HCEC 1CT (cell line): ENCODE measurements at regions not wholly inside any gene's neighbourhood (a gene's known extent, or its start where the extent isn't known, plus 50 kb on each side); places are given as distances from the start of the nearest gene placed in this dataset.
"Not testable (repeated sequence)": the region's sequence is repeated elsewhere in the genome, so short reads cannot be mapped to it uniquely, and the experiment has no call there.

Source experiments
- DNase-seq: peaks from one replicate; pipeline ENCODE4 v3.0.0-alpha.2; 2017

DNA sequence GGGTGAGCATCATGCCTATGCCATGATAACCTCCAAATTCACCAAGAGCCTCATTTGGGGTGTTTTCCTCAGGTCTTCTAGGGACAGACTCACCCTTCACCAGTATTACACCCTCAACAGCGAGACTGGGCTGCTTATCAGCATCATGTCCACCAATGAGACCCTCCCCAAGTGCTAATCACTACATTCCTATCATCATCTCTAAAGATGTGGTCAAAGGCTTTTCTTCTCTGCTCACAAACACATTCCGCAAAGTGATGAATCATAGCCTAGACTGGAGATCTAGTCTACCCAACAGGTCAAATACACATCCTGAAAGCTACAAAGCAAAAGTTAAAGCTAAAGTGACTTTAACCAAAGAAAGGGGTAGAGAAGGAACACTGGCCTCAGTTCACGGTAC, 75.3 kb upstream of the C7orf33 start:
- DNase-seq, result no peak

DNA sequence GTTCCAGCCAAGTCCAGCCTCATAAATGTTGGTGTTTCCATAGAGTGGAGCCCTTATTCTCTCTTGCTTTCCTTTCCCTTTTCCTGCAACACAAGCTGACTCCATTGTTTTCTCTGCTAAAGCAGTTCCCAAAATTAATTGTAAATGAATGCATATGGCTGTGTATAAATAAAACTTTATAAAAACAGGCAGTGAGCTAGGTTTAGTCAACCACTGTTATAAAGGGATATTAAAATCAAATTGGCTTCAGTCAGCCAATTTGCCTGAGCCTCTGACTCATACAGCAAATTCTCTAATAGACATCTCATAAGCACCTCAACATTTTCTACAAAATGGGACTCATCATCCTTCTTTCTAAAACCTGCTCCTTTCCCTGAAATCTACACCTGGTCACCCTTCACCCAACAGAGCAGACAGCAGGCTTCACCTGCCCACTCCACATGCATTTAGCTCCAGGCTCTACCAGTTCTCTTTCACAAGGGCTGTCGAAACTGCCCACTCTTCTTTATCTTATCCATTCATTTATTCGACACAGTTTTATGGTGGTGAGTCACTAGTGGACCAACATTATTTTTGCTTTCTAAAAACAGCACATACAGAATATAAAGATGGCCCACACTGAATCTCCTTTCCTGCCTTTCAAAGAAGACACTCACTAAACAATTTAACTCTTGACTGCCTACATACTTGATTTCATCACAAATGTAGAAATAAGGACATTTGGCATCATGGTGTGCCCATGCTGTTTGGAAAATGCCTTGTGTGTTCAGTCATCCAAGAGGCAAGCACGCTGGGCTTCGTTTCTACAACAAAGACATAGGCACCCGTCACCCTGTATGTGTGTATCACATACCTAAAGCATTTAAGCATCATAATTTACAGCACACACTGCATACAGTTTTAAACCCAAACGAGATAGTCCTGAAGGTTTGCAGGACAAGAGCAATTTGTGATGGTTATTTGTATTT, 74.6 kb upstream of the C7orf33 start:
- DNase-seq, result no peak

DNA sequence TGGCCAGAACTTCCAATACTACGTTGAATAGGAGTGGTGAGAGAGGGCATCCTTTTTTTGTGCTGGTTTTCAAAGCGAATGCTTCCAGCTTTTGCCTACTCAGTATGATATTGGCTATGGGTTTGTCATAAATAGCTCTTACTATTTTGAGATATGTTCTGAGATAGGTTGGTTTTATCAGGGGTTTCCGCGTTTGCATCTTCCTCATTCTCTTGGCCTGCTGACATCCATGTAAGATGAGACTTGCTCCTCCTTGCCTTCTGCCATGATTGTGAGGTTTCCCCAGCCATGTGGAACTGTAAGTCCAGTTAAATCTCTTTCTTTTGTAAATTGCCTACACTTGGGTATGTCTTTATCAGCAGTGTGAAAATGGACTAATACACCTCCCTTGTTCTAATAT, 71.2 kb upstream of the C7orf33 start:
- not testable (repeated sequence) for DNase-seq

DNA sequence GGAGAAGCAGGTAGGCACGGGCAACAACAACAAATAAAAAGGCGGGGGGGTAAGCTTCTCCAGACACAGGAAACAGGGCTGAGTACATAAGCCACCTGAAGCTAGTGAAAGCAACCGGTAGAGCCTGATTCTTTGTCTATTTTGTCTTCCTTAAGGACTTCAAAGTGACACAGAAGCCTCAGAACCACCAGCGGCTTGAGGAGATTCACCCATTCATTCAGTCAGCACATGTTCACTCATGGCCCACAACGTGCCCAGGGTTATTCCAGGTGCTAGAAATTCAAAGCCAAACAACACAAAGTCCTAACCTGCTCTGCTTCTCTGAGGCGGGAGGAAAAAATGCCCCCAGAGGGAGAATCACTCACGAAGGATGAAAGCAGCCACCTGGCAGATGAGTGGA, 69.3 kb upstream of the C7orf33 start:
- DNase-seq, result no peak

DNA sequence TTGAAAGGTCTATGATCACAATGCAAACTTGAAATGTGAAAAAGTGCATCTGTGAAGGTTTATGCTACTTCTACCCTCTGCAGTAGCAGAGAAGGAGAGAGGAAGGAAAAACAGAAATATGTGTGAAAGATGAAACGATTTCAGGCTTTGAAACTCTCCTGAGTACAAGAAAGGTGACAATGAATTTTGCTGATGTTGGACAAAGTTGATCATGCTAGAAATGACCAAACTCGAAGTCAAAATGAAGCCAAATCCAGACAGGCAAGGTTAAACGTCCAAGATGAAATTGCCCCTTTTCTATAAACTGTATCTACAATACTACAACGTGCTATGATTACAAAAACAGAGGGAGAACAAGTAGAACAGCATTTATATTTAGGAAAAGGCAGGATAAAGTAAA, 67.0 kb upstream of the C7orf33 start:
- no peak for DNase-seq

DNA sequence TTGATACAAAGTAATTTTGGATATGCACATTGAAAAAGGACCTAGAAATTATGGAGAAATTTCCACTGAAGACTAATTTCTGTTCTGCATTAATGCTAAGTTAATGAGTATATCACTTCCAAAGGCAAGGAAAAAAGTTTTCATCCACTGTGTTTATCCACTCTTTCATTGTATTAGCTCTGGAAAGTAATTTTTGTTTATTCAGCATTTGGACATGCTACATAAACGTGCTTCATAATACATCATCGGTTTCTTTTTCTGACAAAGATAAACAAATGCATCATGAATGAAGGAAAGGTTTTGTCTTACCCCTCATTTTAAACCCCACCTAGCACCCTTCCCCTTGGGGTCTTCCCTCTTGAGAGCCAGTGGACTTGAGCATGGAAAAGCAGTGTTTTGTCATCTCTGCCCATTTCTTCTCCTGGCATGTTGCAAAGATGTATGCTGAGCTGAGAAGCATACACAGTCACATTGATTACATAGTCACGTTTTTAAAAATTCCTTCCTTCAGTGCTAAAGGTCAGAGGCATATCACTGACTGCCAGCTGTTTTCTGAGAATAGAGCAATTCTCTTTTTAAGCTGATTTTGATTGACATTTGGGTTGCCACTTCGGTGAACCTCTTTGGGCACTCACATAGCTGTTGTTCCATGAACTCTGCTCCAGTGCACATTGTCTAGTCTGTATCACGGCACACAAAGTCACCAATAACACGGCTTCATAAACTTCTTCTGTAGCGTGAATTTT, 65.9 kb upstream of the C7orf33 start:
- DNase-seq, result no peak

DNA sequence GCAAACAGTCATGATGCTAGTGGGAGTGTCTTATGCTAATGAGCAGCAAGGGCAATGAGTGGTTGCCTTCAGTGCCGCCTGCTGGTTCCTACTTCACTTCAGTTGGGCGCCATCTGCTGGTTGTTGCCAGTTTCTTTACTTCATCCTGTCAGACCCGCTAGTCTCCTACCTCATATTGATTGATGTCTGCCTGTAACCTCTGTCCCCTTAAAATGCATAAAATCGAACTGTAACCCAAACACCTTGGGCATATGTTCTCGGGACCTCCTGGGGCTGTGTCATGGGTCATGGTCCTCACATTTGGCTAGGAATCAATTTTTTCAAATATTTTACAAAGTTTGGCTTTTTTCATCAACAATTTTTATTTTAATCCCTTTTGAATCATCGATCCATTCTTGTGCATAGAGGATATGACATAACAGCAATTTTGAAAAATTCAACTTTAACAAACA, 62.8 kb upstream of the C7orf33 start:
- DNase-seq, result peak; percentile 72

DNA sequence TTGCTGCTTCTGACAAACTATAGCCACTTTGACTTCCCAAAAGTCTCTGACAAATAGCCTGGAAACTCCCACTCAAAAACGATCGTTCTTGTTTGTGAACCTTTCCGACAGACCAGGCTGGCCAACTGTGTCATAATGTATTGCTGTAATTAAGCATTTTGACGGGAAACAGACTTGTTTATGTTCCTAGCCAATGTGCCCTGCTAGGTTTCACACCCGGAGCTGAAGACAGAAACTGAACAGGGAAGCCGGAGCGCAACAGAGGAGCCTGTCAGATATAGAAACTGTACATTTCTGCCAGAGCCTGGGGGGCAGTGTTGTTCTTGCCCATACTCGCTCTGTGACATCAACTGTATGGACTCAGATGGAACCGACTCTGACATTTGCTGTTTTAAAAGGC, 55.3 kb upstream of the C7orf33 start:
- DNase-seq, result no peak

DNA sequence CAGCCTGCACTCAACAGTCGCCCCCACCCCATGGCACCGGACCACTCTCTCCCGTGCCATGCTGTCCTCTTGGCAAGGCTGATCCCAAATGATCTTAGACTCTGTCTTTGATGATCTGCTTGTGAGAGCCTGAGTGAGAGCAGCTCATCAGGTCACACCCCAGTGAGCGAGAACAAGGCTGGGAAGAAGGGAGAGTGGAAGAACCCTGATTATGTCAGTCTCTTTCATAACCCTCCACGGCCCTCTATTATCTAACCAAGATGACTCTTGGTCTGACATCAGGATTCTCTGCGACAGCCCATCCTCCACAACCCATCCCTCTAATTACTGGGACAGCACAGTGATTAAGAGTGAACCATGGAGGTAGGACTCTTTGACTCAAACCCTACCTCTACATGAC, 53.1 kb upstream of the C7orf33 start:
- no peak for DNase-seq

DNA sequence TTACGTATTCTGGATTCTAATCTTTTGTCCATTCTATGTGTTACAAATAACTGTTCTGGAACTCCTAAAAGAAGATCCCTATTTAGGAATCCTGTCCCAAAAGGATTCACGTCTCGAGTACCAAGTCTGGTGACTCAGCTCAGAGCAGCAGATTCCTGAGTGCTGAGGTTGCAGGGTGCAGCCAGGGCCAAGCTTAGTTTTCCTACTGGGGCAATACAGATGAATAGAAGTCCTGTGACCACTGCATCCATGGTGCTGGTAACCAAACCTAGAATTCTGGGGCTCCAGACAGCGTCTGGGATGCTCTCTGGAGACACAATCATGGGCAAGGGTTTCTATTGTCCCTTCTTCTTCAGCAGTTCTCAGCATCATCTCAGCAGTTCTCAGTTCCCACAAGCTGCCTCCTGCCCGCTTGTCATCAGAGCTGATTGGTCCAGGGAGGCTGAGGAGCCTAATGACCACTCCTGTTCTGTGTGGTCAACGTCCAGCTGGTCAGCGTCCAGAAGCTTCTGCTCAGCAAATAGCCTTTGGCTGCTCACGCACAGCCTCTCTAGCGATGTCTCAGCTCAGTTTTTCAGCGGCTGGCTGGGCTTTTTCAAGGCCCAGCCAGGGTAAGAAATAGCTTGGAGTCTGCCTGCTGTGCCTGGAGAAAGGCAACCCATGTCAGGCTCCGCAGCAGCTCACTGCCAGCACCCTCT, 50.4 kb upstream of the C7orf33 start:
- DNase-seq, result peak; percentile 75
